ENCODE measurements at regions not wholly inside any gene's neighbourhood (a gene's known extent, or its start where the extent isn't known, plus 50 kb on each side); places are given as distances from the start of the nearest gene placed in this dataset.
A peak's percentile ranks its signal among the peaks of the same experiment; 100 is the strongest.

- H3K4me1 ChIP-seq, result peaks cover 21% of the 10 kb centered on the region
- no peak overlapping the region for H3K4me3 ChIP-seq
- no peak for TF ChIP-seq CTCF (IDR thresholded peaks at IDR 0.05; ENCODE audit: borderline replicate concordance)
- no peaks in the 10 kb centered on the region for H3K36me3 ChIP-seq
- H3K27me3 ChIP-seq (ENCODE audit: low read depth), result no peaks in the 10 kb centered on the region
- no peaks in the 10 kb centered on the region for H3K9me3 ChIP-seq (replicated peaks)
- intact Hi-C loops (cut with micrococcal nuclease), result no loop called here
- no peak overlapping the region for H3K27ac ChIP-seq (replicated peaks)
- no peak for DNase-seq
Measured at GRCh38 chr16:27617665-27618064, 67.7 kb downstream of the KATNIP start.

- no peaks in the 10 kb centered on the region for H3K9me3 ChIP-seq (replicated peaks)
- intact Hi-C loops (cut with micrococcal nuclease), result no loop called here
- H3K36me3 ChIP-seq, result no peaks in the 10 kb centered on the region
- peak overlapping the region; percentile 46 for H3K27ac ChIP-seq (replicated peaks)
- H3K4me1 ChIP-seq, result peaks cover 21% of the 10 kb centered on the region
- no peaks in the 10 kb centered on the region for H3K27me3 ChIP-seq (ENCODE audit: low read depth)
- TF ChIP-seq CTCF (IDR thresholded peaks at IDR 0.05; ENCODE audit: borderline replicate concordance), result no peak
- DNase-seq, result no peak
- H3K4me3 ChIP-seq, result no peak overlapping the region
Measured at GRCh38 chr16:27618165-27618564, 68.2 kb downstream of the KATNIP start.

GRCh38 chr16:27618606-27619327, 68.8 kb downstream of the KATNIP start:
- intact Hi-C loops (cut with micrococcal nuclease), result no loop called here
- Histone ChIP-seq H3K36me3 (no peaks in the 10 kb centered on the region), H3K4me3 (no peak overlapping the region), H3K4me1 (peaks cover 21% of the 10 kb centered on the region), H3K9me3 (replicated peaks) (no peaks in the 10 kb centered on the region), H3K27ac (replicated peaks) (peak overlapping the region; percentile 46), H3K27me3 (ENCODE audit: low read depth) (no peaks in the 10 kb centered on the region)
- TF ChIP-seq CTCF (IDR thresholded peaks at IDR 0.05; ENCODE audit: borderline replicate concordance), result no peak
- DNase-seq, result no peak

- Histone ChIP-seq H3K27me3 (ENCODE audit: low read depth) (no peaks in the 10 kb centered on the region), H3K4me3 (no peak overlapping the region), H3K27ac (replicated peaks) (no peak overlapping the region), H3K9me3 (replicated peaks) (no peaks in the 10 kb centered on the region), H3K4me1 (peaks cover 29% of the 10 kb centered on the region), H3K36me3 (no peaks in the 10 kb centered on the region)
- DNase-seq, result no peak
- TF ChIP-seq CTCF (IDR thresholded peaks at IDR 0.05; ENCODE audit: borderline replicate concordance), result no peak
- intact Hi-C loops (cut with micrococcal nuclease), result no loop called here
Measured at GRCh38 chr16:27620541-27620940, 70.6 kb downstream of the KATNIP start.

GRCh38 chr16:27624154-27625049, 74.5 kb downstream of the KATNIP start:
- Histone ChIP-seq H3K36me3 (peaks cover under 1% of the 10 kb centered on the region), H3K27me3 (ENCODE audit: low read depth) (no peaks in the 10 kb centered on the region), H3K4me1 (peaks cover 30% of the 10 kb centered on the region), H3K4me3 (no peak overlapping the region), H3K9me3 (replicated peaks) (no peaks in the 10 kb centered on the region), H3K27ac (replicated peaks) (peak overlapping the region; percentile 76)
- no peak for DNase-seq
- no peak for TF ChIP-seq CTCF (IDR thresholded peaks at IDR 0.05; ENCODE audit: borderline replicate concordance)
- intact Hi-C loops (cut with micrococcal nuclease), result no loop called here
